GM23338 (cell line): ENCODE measurements at regions not wholly inside any gene's neighbourhood (a gene's known extent, or its start where the extent isn't known, plus 50 kb on each side); places are given as distances from the start of the nearest gene placed in this dataset.

Experiments used
- ATAC-seq: fragments of 200-7000 bp; cut with Tn5 transposase; 3 replicates; pipeline ENCODE4 v1.9.1; 2020
- DNase-seq: peaks from one replicate; pipeline ENCODE4 v3.0.0-alpha.2; 2015; ENCODE audit warnings: low spot score
- H2AFZ ChIP-seq: fragments of 200-600 bp; sonication (generic); 2 replicates; pipeline ENCODE4 v1.8.0; 2016; ENCODE audit warnings: antibody characterized with exemption, mild to moderate bottlenecking, moderate library complexity
- H3F3A ChIP-seq: fragments of 200-600 bp; sonication (generic); replicated peaks from 2 replicates; pipeline ENCODE4 v1.8.0; 2017; ENCODE audit warnings: antibody characterized with exemption, mixed run types, low read depth
- H3K27ac ChIP-seq: fragments of 200-600 bp; sonication (generic); 2 replicates; pipeline ENCODE4 v1.6.1; 2016; ENCODE audit warnings: low read depth
- H3K27me3 ChIP-seq: fragments of 200-600 bp; sonication (generic); 2 replicates; pipeline ENCODE4 v1.8.0; 2016; ENCODE audit warnings: mild to moderate bottlenecking, mixed run types, moderate library complexity; ENCODE audit not compliant: insufficient read depth
- H3K36me3 ChIP-seq: fragments of 200-600 bp; sonication (generic); 2 replicates; pipeline ENCODE4 v1.8.0; 2016; ENCODE audit warnings: mild to moderate bottlenecking; ENCODE audit not compliant: insufficient read depth
- H3K4me1 ChIP-seq: fragments of 200-600 bp; sonication (generic); 2 replicates; pipeline ENCODE4 v1.8.0; 2016; ENCODE audit warnings: mild to moderate bottlenecking, moderate library complexity; ENCODE audit not compliant: insufficient read depth
- H3K4me2 ChIP-seq: fragments of 200-600 bp; sonication (generic); 2 replicates; pipeline ENCODE4 v1.7.1; 2017; ENCODE audit warnings: mixed run types
- H3K4me3 ChIP-seq: fragments of 200-600 bp; sonication (generic); 2 replicates; pipeline ENCODE4 v1.6.1; 2016; ENCODE audit warnings: mixed run types
- H3K79me2 ChIP-seq: fragments of 200-600 bp; sonication (generic); replicated peaks from 2 replicates; pipeline ENCODE4 v1.8.0; 2017; ENCODE audit warnings: mild to moderate bottlenecking; ENCODE audit not compliant: insufficient read depth
- H3K9me2 ChIP-seq: fragments of 200-600 bp; sonication (generic); 2 replicates; pipeline ENCODE4 v1.8.0; 2017; ENCODE audit not compliant: insufficient read depth
- H4K20me1 ChIP-seq: fragments of 200-600 bp; sonication (generic); replicated peaks from 2 replicates; pipeline ENCODE4 v1.8.0; 2017; ENCODE audit warnings: mild to moderate bottlenecking; ENCODE audit not compliant: insufficient read depth
- H3K27ac Mint-ChIP-seq: 2 replicates; pipeline ENCODE4 v1.8.0; 2020; ENCODE audit warnings: inconsistent platforms, mild to moderate bottlenecking, moderate library complexity, mixed read lengths
- H3K27me3 Mint-ChIP-seq: 3 replicates; pipeline ENCODE4 v1.8.0; 2022; ENCODE audit warnings: low read depth, mild to moderate bottlenecking, moderate library complexity, mixed read lengths, inconsistent platforms; ENCODE audit not compliant: insufficient read depth, poor library complexity
- H3K36me3 Mint-ChIP-seq: 3 replicates; pipeline ENCODE4 v1.8.0; 2021; ENCODE audit warnings: low read depth, mild to moderate bottlenecking, inconsistent platforms, moderate library complexity, mixed read lengths
- H3K4me1 Mint-ChIP-seq: 3 replicates; pipeline ENCODE4 v1.8.0; 2020; ENCODE audit warnings: mild to moderate bottlenecking, inconsistent platforms, mixed read lengths
- H3K4me3 Mint-ChIP-seq: 3 replicates; pipeline ENCODE4 v1.8.0; 2021; ENCODE audit warnings: moderate library complexity, mild to moderate bottlenecking, inconsistent platforms, mixed read lengths
- H3K9me3 Mint-ChIP-seq: 3 replicates; pipeline ENCODE4 v1.8.0; 2020; ENCODE audit warnings: moderate library complexity, mild to moderate bottlenecking, inconsistent platforms, mixed read lengths
- CREB1 ChIP-seq: fragments of 250-450 bp; sonication (Bioruptor Pico); IDR thresholded peaks from 2 replicates; pipeline ENCODE4 v1.5.0; 2020; ENCODE audit warnings: low read depth, mild to moderate bottlenecking, moderate library complexity
- EZH2 ChIP-seq: fragments of 200-600 bp; sonication (generic); IDR thresholded peaks from one replicate; pipeline ENCODE4 v1.8.0; 2017; ENCODE audit warnings: antibody characterized with exemption, mild to moderate bottlenecking, low read depth; ENCODE audit not compliant: unreplicated experiment
- EZH2phosphoT487 ChIP-seq: fragments of 200-600 bp; sonication (generic); IDR thresholded peaks from one replicate; pipeline ENCODE4 v1.8.1; 2018; ENCODE audit warnings: antibody characterized with exemption; ENCODE audit not compliant: unreplicated experiment
- JUNB ChIP-seq: IDR thresholded peaks from one replicate; pipeline ENCODE4 v1.6.1; 2016; ENCODE audit warnings: antibody characterized with exemption; ENCODE audit not compliant: unreplicated experiment
- NANOG ChIP-seq: IDR thresholded peaks from 2 replicates; pipeline ENCODE4 v1.6.1; 2016; ENCODE audit warnings: antibody characterized with exemption, borderline replicate concordance
- POLR2AphosphoS5 ChIP-seq: IDR thresholded peaks from 2 replicates; pipeline ENCODE4 v1.6.1; 2016; ENCODE audit warnings: antibody characterized with exemption, low read depth
- STAT1 ChIP-seq: IDR thresholded peaks from one replicate; pipeline ENCODE4 v1.6.1; 2016; ENCODE audit warnings: antibody characterized with exemption; ENCODE audit not compliant: unreplicated experiment
- ZNF114 ChIP-seq: fragments of 250-450 bp; sonication (Bioruptor Pico); IDR thresholded peaks from 2 replicates; pipeline ENCODE4 v1.5.0; 2020; ENCODE audit warnings: mild to moderate bottlenecking, moderate library complexity
- ZNF331 ChIP-seq: fragments of 250-450 bp; sonication (Bioruptor Pico); IDR thresholded peaks from 2 replicates; pipeline ENCODE4 v1.5.0; 2020; ENCODE audit warnings: low read depth, mild to moderate bottlenecking, moderate library complexity
- TF ChIP-seq, protein P1 (sequence below): IDR thresholded peaks from one replicate; pipeline ENCODE4 v1.6.1; 2018; ENCODE audit warnings: antibody characterized with exemption; ENCODE audit not compliant: unreplicated experiment
- TF ChIP-seq, protein P2 (sequence below): IDR thresholded peaks from 2 replicates; pipeline ENCODE4 v1.6.1; 2016; ENCODE audit warnings: antibody characterized with exemption
- TF ChIP-seq, protein P3 (sequence below), 2 experiments: fragments of 200-600 bp in 1 of 2; sonication (generic) in 1 of 2; conservative IDR thresholded peaks; 2 replicates each; pipeline versions ENCODE4 v1.5.1 to v1.6.1; 2016 to 2017; ENCODE audit warnings: antibody characterized with exemption in 2 of 2, low read depth in 2 of 2, mild to moderate bottlenecking in 2 of 2, moderate library complexity in 1 of 2
- TF ChIP-seq, protein P4 (sequence below): fragments of 250-450 bp; sonication (Bioruptor Pico); IDR thresholded peaks from 2 replicates; pipeline ENCODE4 v1.5.0; 2020; ENCODE audit warnings: mild to moderate bottlenecking, moderate library complexity

DNA sequence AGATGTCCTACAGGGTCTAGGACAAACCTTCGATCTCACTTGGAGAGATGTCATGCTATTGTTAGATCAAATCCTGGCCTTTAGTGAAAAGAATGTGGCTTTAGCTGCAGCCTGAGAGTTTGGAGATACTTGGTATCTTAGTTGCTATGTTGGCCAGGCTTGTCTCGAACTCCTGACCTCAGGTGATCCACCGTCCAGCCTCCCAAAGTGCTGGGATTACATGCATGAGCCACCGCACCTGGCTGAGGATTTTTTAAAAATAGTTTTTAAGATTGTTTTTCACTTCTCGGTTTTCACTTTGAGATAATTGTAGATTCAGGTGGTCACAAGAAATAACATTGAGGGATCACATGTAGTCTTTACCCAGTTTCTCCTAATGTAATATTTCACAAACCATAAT, 738.3 kb upstream of the POM121L12 start:
- Histone ChIP-seq H3K4me3 (no peak overlapping the region), H3K36me3 (no peaks in the 10 kb centered on the region), H3K27me3 (no peaks in the 10 kb centered on the region), H3F3A (no peaks in the 10 kb centered on the region), H2AFZ (no peak overlapping the region), H3K27ac (no peak overlapping the region), H3K79me2 (no peaks in the 10 kb centered on the region), H3K9me2 (no peaks in the 10 kb centered on the region), H4K20me1 (no peaks in the 10 kb centered on the region), H3K4me2 (no peak overlapping the region), H3K4me1 (no peaks in the 10 kb centered on the region)
- H3K36me3 Mint-ChIP-seq: peaks cover 20% of the 10 kb centered on the region
- H3K9me3 Mint-ChIP-seq: peaks cover 19% of the 10 kb centered on the region
- no peak overlapping the region for H3K4me3 Mint-ChIP-seq
- no peak overlapping the region for H3K27ac Mint-ChIP-seq
- peaks cover 4% of the 10 kb centered on the region for H3K27me3 Mint-ChIP-seq
- H3K4me1 Mint-ChIP-seq: peaks cover 4% of the 10 kb centered on the region; the same call in 2 of the 3 replicates
- TF ChIP-seq, protein P1, sequence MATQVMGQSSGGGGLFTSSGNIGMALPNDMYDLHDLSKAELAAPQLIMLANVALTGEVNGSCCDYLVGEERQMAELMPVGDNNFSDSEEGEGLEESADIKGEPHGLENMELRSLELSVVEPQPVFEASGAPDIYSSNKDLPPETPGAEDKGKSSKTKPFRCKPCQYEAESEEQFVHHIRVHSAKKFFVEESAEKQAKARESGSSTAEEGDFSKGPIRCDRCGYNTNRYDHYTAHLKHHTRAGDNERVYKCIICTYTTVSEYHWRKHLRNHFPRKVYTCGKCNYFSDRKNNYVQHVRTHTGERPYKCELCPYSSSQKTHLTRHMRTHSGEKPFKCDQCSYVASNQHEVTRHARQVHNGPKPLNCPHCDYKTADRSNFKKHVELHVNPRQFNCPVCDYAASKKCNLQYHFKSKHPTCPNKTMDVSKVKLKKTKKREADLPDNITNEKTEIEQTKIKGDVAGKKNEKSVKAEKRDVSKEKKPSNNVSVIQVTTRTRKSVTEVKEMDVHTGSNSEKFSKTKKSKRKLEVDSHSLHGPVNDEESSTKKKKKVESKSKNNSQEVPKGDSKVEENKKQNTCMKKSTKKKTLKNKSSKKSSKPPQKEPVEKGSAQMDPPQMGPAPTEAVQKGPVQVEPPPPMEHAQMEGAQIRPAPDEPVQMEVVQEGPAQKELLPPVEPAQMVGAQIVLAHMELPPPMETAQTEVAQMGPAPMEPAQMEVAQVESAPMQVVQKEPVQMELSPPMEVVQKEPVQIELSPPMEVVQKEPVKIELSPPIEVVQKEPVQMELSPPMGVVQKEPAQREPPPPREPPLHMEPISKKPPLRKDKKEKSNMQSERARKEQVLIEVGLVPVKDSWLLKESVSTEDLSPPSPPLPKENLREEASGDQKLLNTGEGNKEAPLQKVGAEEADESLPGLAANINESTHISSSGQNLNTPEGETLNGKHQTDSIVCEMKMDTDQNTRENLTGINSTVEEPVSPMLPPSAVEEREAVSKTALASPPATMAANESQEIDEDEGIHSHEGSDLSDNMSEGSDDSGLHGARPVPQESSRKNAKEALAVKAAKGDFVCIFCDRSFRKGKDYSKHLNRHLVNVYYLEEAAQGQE: no peak
- TF ChIP-seq POLR2AphosphoS5 (no peak), CREB1 (CRISPR knock-in tag) (no peak), JUNB (no peak), EZH2phosphoT487 (no peak), NANOG (no peak), ZNF114 (CRISPR knock-in tag) (no peak), ZNF331 (CRISPR knock-in tag) (no peak), EZH2 (no peak), STAT1 (no peak)
- TF ChIP-seq, protein P2, sequence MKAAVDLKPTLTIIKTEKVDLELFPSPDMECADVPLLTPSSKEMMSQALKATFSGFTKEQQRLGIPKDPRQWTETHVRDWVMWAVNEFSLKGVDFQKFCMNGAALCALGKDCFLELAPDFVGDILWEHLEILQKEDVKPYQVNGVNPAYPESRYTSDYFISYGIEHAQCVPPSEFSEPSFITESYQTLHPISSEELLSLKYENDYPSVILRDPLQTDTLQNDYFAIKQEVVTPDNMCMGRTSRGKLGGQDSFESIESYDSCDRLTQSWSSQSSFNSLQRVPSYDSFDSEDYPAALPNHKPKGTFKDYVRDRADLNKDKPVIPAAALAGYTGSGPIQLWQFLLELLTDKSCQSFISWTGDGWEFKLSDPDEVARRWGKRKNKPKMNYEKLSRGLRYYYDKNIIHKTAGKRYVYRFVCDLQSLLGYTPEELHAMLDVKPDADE: no peak
- TF ChIP-seq, protein P3, sequence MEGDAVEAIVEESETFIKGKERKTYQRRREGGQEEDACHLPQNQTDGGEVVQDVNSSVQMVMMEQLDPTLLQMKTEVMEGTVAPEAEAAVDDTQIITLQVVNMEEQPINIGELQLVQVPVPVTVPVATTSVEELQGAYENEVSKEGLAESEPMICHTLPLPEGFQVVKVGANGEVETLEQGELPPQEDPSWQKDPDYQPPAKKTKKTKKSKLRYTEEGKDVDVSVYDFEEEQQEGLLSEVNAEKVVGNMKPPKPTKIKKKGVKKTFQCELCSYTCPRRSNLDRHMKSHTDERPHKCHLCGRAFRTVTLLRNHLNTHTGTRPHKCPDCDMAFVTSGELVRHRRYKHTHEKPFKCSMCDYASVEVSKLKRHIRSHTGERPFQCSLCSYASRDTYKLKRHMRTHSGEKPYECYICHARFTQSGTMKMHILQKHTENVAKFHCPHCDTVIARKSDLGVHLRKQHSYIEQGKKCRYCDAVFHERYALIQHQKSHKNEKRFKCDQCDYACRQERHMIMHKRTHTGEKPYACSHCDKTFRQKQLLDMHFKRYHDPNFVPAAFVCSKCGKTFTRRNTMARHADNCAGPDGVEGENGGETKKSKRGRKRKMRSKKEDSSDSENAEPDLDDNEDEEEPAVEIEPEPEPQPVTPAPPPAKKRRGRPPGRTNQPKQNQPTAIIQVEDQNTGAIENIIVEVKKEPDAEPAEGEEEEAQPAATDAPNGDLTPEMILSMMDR (conservative IDR thresholded peaks at IDR 0.05; ENCODE audit: low read depth in 2 of 2): no peak
- TF ChIP-seq, protein P4, sequence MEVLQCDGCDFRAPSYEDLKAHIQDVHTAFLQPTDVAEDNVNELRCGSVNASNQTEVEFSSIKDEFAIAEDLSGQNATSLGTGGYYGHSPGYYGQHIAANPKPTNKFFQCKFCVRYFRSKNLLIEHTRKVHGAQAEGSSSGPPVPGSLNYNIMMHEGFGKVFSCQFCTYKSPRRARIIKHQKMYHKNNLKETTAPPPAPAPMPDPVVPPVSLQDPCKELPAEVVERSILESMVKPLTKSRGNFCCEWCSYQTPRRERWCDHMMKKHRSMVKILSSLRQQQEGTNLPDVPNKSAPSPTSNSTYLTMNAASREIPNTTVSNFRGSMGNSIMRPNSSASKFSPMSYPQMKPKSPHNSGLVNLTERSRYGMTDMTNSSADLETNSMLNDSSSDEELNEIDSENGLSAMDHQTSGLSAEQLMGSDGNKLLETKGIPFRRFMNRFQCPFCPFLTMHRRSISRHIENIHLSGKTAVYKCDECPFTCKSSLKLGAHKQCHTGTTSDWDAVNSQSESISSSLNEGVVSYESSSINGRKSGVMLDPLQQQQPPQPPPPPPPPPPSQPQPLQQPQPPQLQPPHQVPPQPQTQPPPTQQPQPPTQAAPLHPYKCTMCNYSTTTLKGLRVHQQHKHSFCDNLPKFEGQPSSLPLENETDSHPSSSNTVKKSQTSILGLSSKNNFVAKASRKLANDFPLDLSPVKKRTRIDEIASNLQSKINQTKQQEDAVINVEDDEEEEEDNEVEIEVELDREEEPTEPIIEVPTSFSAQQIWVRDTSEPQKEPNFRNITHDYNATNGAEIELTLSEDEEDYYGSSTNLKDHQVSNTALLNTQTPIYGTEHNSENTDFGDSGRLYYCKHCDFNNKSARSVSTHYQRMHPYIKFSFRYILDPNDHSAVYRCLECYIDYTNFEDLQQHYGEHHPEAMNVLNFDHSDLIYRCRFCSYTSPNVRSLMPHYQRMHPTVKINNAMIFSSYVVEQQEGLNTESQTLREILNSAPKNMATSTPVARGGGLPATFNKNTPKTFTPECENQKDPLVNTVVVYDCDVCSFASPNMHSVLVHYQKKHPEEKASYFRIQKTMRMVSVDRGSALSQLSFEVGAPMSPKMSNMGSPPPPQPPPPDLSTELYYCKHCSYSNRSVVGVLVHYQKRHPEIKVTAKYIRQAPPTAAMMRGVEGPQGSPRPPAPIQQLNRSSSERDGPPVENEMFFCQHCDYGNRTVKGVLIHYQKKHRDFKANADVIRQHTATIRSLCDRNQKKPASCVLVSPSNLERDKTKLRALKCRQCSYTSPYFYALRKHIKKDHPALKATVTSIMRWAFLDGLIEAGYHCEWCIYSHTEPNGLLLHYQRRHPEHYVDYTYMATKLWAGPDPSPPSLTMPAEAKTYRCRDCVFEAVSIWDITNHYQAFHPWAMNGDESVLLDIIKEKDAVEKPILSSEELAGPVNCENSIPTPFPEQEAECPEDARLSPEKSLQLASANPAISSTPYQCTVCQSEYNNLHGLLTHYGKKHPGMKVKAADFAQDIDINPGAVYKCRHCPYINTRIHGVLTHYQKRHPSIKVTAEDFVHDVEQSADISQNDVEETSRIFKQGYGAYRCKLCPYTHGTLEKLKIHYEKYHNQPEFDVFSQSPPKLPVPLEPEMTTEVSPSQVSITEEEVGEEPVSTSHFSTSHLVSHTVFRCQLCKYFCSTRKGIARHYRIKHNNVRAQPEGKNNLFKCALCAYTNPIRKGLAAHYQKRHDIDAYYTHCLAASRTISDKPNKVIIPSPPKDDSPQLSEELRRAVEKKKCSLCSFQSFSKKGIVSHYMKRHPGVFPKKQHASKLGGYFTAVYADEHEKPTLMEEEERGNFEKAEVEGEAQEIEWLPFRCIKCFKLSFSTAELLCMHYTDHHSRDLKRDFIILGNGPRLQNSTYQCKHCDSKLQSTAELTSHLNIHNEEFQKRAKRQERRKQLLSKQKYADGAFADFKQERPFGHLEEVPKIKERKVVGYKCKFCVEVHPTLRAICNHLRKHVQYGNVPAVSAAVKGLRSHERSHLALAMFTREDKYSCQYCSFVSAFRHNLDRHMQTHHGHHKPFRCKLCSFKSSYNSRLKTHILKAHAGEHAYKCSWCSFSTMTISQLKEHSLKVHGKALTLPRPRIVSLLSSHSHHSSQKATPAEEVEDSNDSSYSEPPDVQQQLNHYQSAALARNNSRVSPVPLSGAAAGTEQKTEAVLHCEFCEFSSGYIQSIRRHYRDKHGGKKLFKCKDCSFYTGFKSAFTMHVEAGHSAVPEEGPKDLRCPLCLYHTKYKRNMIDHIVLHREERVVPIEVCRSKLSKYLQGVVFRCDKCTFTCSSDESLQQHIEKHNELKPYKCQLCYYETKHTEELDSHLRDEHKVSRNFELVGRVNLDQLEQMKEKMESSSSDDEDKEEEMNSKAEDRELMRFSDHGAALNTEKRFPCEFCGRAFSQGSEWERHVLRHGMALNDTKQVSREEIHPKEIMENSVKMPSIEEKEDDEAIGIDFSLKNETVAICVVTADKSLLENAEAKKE: no peak
- ATAC-seq: no peak
- no peak for DNase-seq
